Left hindlimb (tissue), 1 donor: ENCODE measurements at regions not wholly inside any gene's neighbourhood (a gene's known extent, or its start where the extent isn't known, plus 50 kb on each side); places are given as distances from the start of the nearest gene placed in this dataset.

ENCODE experiments used
- DNase-seq: peaks from one replicate; pipeline ENCODE4 v3.0.0-alpha.2; 2018

DNA sequence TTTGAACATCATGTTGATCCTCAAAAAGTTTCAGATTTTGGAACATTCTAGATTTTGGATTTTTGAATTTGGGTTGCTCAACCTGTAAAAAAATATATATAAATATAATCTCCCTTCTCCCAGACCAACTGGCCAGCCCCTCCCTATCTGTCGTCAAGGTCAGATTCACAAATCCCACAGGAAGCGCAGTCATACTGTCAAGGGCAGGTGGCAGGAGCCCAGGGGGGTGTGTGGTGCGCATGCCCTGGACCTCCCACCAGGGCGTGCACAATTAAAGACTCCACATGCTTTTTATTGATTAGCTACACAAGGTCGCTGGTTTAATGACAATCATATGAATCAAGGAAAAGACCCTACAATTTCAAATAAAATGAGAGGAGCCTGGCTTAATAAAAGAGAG, 77.0 kb upstream of the EEPD1 start:
- no peak for DNase-seq

DNA sequence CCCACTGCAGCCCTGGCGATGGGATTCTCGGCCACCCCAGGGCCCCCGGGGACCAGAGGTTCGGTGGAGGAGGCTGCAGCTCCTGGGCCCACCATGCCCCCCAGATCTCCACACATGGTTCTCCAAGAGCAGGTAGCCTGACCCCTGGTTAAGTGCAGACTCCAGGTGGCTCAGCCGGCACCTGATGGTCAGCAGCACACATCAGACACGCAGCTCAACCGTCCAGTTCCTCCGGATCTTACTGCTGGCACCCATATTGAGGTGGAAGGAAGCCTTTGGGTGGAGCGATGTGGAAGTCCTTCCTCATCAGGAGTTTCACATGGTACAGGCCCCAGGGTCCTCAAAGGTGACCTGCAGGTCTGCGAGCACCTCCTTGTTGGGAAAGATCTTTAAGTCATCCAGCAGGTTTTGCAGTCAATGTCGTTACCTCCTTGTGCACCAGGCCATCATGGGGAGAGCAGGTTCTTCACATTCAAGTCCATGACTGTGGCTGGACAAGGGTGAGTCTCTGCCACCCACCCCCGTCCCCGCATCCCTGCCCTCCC, 74.2 kb upstream of the EEPD1 start:
- DNase-seq: no peak

DNA sequence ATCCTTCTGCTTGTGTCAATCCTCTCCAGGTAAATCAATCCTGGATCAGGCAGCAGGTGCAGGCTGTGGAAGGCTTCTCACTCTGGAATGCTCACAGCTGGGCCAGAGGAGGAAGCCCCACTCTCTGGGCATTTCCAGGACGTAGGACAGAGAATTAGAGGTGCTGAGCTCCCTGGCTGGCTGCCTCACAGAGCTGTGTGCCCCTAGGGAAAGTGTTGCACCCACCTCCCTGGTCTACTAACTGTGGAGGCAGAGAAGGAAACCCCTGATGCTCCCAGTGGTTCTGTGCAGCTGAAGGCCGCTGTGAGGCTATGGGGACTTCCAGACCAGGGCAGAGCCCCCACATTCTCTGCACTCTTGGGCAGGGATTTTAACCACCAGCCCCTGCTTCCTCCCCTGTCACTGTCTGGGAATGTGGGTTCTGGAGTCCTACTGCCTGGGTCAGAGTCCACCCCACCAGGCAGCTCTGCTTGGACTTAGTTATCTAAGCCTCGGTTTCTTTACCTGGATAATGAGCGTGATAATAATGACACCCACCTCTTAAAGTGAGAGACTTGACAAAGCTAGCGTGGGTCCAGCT, 73.5 kb upstream of the EEPD1 start:
- no peak for DNase-seq

DNA sequence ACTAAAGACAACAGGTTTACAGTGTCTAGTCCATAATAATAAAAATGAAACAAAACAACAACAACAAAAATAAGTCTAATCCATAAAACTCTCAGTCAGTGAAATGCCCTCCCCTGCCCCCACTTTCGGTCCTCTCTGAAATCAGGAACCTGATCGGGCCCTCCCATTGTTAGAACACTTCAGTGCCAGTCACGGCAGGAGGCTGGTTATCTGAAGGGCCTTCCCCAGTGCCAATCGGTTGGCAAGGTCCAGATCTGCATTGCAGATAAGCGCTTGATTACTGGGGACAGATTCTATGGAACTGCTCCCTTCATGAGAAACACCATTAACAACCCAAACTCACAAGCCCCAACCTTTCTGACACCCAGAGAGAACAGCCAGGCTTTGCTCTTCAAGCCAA, 72.2 kb upstream of the EEPD1 start:
- no peak for DNase-seq

DNA sequence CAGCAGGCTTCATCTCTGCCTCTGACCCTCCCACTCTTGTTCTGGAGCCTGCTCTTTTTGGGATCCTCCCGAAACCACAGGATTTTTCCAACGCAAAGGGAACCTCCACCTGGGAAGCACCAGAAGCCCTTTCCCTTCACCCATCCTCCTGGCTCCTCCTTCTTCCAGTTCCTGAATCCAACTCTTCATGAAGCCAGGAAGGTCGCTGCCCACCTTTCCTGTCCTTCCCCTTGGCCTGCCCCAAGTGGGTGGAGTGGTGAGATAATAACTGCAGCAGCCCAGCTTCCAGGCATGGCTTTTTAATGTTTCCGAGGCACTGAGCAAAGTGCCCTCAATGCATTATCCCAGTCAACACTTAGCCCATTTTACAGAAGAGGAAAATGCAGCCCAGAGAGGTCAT, 70.8 kb upstream of the EEPD1 start:
- DNase-seq: no peak

DNA sequence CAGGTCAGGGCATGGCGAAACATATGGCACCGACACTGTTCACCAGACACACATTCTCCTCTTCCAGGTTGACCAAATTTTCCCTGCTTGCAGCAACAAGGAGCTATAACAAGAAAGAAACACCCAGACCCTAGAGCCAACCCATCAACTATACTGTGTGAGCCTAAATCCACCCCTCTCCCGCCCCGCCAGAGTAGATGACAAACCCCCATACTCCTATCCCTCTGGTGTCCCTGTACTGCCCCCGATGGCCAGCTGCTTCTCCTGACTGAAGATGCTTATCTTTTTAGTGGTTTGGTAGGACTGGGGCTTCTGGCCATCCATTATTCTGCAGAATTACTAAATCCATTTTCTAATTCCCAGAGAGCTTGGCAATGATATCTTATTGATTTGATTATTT, 70.1 kb upstream of the EEPD1 start:
- no peak for DNase-seq

DNA sequence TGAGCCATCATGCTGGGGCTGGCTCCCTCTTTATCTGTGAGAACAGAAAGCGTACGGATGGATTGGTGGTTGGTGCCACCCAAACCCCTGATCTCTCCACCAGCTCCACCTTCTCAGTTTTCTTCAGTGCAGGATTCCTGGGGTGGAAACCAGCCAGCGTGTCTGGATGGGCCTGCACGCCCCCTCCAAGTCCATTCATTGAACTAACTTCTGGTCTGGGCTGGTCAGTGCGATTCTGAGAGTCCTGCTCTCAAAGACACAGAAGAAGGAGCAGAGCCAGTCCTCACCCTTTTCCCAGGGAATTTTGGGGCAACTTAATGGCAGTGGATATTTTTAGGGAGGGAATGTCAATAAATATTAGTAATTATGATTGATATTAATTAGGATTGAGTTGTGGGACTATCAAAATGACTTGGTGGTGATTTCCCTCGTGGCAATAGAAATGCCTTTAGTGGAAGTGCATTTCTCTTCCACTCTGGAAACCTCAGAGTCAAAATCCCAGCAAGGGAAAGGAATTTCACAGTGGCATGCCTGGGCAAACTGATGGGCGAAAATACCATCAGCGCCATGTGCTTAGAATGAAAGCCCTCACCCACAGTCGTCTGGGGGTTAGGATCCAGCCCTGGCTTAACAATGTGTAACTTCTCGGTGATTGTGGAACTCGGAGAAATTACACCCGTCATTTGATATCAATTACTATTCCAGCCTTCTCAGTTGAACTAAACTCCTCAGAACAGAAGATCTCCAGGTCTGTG, 69.3 kb upstream of the EEPD1 start:
- no peak for DNase-seq

- DNase-seq: no peak
These were observed 68.5 kb upstream of the EEPD1 start for GRCh38 chr7:36084485-36085091.

DNA sequence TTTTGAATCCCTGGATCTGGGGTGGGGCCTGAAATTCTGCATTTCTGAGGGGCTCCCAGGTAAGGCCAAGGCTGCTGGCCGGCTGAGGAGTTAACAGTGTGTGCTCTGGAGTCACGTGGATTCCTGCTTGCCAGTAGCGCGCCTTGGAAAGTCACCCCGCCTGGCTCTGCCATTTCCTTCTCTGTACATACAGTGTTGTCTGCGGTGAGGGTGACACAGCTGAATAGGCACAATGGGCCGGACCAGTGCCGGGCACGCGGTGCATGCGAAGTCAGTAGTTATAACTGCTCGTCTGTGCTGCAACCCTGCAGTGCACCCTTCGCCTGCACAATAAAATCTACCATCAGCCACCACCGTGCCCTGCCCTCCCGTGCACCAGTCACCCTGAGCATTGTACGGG, 68.0 kb upstream of the EEPD1 start:
- DNase-seq: no peak

- no peak for DNase-seq
These were observed 66.5 kb upstream of the EEPD1 start for GRCh38 chr7:36086571-36086970.

DNA sequence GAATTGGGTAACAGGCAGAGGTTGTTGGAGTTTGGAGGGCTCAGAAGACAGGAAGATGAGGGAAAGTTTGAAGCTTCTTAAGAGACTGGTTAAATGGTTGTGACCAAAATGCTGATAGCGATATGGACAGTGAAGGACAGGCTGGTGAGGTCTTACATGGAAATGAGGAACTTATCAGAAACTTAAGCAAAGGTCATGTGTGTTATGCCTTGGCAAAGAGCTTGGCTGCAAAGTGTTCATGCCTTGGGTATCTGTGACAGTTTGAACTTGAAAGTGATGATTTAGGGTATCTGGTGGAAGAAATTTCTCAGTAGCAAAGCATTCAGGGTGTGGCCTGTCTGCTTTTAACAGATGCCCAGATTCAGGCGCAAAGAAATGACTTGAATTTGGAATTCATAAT, 64.5 kb upstream of the EEPD1 start:
- no peak for DNase-seq

DNA sequence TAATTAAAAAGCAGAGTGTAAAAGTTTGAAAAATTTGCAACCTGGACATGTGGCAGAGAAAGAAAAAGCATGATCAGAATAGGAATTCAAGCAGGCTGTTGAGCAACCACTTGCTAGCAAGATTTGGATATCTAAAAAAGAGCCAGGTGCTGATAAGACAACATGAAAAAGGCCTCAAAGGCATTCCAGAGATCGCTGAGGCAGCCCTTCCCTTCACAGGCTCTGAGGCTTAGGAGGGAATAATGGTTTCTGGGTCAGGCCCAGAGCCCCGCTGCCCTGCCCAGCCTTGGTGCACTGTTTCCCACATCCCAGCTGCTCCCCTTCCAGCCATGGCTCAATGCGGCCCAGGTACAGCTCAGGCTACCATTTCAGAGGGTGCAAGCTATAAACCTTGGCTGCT, 64.1 kb upstream of the EEPD1 start:
- no peak for DNase-seq

DNA sequence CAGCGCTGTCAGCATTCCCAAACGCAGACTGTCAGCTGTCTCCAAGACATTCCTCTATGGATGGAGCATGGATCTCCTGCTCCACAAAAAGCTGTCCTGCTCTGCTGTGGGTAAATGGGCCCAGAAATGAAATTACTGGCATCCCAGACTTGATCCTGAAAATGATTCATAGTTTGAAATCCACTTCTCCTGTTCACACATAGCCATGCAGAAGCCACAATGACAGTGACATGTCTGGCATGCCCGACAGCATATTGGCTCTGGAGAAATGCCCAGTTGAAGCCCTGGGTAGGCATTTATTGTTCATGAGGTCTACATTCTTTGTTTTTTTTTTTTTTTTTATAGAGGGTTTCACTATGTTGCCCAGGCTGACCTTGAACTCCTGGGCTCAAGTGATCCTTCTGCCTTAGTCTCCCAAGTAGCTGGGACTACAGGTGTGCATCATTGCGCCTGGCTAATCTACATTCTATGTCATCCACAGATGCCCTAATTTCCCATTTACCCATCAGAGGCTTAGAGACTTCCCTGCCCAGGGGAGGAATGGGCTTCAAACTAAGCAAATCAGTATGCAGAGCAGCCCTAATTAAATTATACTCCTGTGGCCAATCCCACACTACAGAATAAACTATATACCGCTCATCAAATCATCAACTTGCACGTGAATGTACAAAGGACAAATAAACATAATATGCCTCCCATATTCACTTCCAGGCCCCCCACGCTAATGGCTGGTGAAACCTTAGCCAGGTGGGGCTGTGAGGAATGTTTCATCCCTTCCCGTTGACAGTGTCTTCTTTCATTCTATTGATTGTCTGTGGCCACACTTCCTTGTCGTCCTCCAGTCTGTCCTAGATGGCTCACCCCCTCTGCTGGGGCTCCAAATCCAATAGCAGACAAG, 61.8 kb upstream of the EEPD1 start:
- DNase-seq: no peak

- no peak for DNase-seq
These were observed 61.2 kb upstream of the EEPD1 start for GRCh38 chr7:36091874-36092176.

DNA sequence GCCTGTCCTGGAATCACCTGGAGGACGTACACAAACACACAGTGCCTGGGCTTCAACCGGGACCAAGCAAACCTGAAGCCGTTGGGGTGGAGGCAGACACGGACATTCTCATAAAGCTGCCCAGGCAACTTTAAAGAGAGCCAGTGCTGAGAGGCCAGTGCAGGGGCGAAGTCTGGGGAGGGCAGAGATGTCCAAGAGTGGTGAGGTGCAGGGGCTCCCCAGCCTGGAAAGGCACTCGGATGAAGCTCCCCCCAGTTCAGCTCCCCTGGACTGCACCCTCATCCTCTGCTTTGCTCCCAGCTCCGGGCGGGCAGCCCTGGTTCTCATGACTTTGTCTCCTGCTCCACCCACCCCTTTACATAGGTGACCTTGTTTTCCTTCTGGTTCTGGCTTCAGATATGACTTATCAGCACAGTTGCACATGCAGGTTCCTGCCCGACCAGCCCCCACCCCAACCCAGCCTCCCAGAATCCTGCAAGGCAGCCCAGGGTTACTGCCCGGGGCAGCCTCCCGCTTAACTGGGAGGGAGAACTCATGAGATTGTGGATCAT, 60.8 kb upstream of the EEPD1 start:
- DNase-seq: no peak

GRCh38 chr7:36096460-36097095, 56.5 kb upstream of the EEPD1 start:
- no peak for DNase-seq

GRCh38 chr7:36098096-36098495, 55.0 kb upstream of the EEPD1 start:
- DNase-seq: no peak

- DNase-seq: no peak
These were observed 52.8 kb upstream of the EEPD1 start for GRCh38 chr7:36100226-36100625.

DNA sequence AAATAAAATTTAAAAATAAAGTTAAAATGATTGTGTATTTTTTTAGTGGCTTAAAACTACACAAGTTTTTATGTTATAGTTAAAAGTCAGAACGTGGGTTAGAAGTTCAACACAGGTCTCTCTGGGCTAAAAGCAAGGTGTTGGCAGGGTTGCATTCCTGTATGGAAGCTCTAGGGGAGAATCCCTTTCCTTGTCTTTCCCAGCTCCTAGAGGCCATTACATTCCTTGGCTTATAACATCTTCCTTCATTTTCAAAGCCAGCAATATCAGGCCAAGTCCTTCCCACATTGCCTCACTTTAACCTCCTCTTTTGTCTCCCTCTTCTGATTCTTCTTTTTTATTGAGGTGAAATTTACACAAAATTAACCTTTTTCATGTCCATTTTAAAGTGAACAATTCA, 52.4 kb upstream of the EEPD1 start:
- DNase-seq: no peak
